ENCODE measurements at regions not wholly inside any gene's neighbourhood (a gene's known extent, or its start where the extent isn't known, plus 50 kb on each side); places are given as distances from the start of the nearest gene placed in this dataset.

DNA sequence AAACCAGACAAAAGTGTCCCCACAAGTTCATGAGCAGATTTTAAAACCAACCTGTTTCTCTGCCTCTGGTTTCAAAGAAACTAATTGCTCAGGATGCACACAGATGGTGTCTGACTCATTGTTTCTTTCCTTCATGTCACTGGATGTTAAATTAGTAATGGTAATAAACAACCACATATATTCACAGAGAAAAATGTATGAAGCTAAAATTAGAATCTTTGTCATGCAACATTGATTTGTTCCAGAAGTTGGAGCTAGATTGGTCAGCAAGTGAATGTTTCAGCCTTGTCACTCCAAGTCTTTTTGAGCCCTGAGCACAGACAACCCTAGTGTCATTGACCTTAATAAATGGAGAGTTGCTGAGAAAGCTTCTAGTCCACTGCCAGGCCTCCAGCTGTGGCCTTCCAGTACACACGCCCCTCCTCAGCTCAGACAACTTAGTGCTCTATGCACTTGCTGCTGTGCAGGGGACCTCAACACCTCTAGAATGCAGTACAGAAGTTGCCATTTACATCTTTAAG lies 175.9 kb downstream of the CCDC71L start:
- TF ChIP-seq POLR2AphosphoS5 (IDR thresholded peaks at IDR 0.05; ENCODE audit: low read depth, low read length) (no peak), POLR2A (IDR thresholded peaks at IDR 0.05; ENCODE audit: low read depth, low read length) (no peak)

Data from GM12891 (cell line).